ENCODE measurements at regions not wholly inside any gene's neighbourhood (a gene's known extent, or its start where the extent isn't known, plus 50 kb on each side); places are given as distances from the start of the nearest gene placed in this dataset.

GRCh38 chr11:112789481-112789880 is 171.7 kb upstream of the NCAM1 start:
- Histone ChIP-seq H3K4me1 (peaks cover 0 to 38% (median 24%) of the 10 kb centered on the region in 12 donors), H3K4me3 (no peak overlapping the region), H3K27ac (no peak overlapping the region), H3K36me3 (no peaks in the 10 kb centered on the region), H3K27me3 (no peaks in the 10 kb centered on the region), H3K9me3 (no peaks in the 10 kb centered on the region)
- WGBS, 4 donors: 73 to 79% (median 76%) methylated on average over 3 of the region's 3 CpGs
- DNase-seq (no peak), ATAC-seq (no peak)
- TF ChIP-seq CTCF (IDR thresholded peaks at IDR 0.05): no peak
- no peak for TF ChIP-seq POLR2A (IDR thresholded peaks at IDR 0.05)
- intact Hi-C loops (cut with DNase I): loop anchor here in 6 of 10 donors (10.0 kb wide), 6 partner anchors 95 to 495 kb away; partner anchors contain the start of gene NCAM1 (in 1 of the 6)

- WGBS, 4 donors: 88 to 94% (median 91%) methylated on average over 3 of the region's 3 CpGs
- no peak for DNase-seq
- TF ChIP-seq CTCF (IDR thresholded peaks at IDR 0.05) (no peak), POLR2A (IDR thresholded peaks at IDR 0.05) (no peak)
These were observed 170.9 kb upstream of the NCAM1 start for GRCh38 chr11:112790286-112790685.

GRCh38 chr11:112792070-112792469 is 169.2 kb upstream of the NCAM1 start:
- Histone ChIP-seq H3K27me3 (no peaks in the 10 kb centered on the region), H3K9me3 (no peaks in the 10 kb centered on the region), H3K36me3 (no peaks in the 10 kb centered on the region), H3K4me1 (peaks cover 0 to 35% (median 11%) of the 10 kb centered on the region in 12 donors), H3K27ac (no peak overlapping the region), H3K4me3 (no peak overlapping the region)
- ATAC-seq: no peak
- WGBS, 4 donors: 92 to 96% (median 94%) methylated on average over 5 of the region's 5 CpGs
- intact Hi-C loops (cut with DNase I): loop anchor here in 4 of 10 donors (5.0 to 10.0 kb wide), 6 partner anchors 137 to 497 kb away; no protein-coding TSS in a partner anchor
- no peak for DNase-seq
- TF ChIP-seq CTCF (IDR thresholded peaks at IDR 0.05): no peak
- TF ChIP-seq POLR2A (IDR thresholded peaks at IDR 0.05): no peak

More at GRCh38 chr11:112790286-112790685, 170.9 kb upstream of the NCAM1 start:
- Histone ChIP-seq H3K27me3 (no peaks in the 10 kb centered on the region), H3K9me3 (no peaks in the 10 kb centered on the region), H3K36me3 (no peaks in the 10 kb centered on the region), H3K27ac (no peak overlapping the region), H3K4me3 (no peak overlapping the region), H3K4me1 (peaks cover 0 to 38% (median 20%) of the 10 kb centered on the region in 12 donors)
- ATAC-seq: no peak
- intact Hi-C loops (cut with DNase I): loop anchor here in 4 of 10 donors (5.0 to 10.0 kb wide), 6 partner anchors 135 to 495 kb away; no protein-coding TSS in a partner anchor

- no peak for ATAC-seq
- Histone ChIP-seq H3K36me3 (no peaks in the 10 kb centered on the region), H3K9me3 (no peaks in the 10 kb centered on the region), H3K4me1 (peaks cover 0 to 38% (median 11%) of the 10 kb centered on the region in 12 donors), H3K27ac (no peak overlapping the region), H3K4me3 (no peak overlapping the region), H3K27me3 (no peaks in the 10 kb centered on the region)
- WGBS, 4 donors: 65 to 90% (median 86%) methylated on average over 1 of the region's 1 CpG
- DNase-seq: no peak
- intact Hi-C loops (cut with DNase I): loop anchor here in 4 of 10 donors (5.0 to 10.0 kb wide), 6 partner anchors 139 to 499 kb away; no protein-coding TSS in a partner anchor
- TF ChIP-seq POLR2A (IDR thresholded peaks at IDR 0.05): no peak
- TF ChIP-seq CTCF (IDR thresholded peaks at IDR 0.05): no peak
These were observed 167.8 kb upstream of the NCAM1 start for GRCh38 chr11:112793416-112793815.
